COLO668 (cell line): ENCODE measurements at regions not wholly inside any gene's neighbourhood (a gene's known extent, or its start where the extent isn't known, plus 50 kb on each side); places are given as distances from the start of the nearest gene placed in this dataset.
A peak's percentile ranks its signal among the peaks of the same experiment; 100 is the strongest.
"Not testable (repeated sequence)": the region's sequence is repeated elsewhere in the genome, so short reads cannot be mapped to it uniquely, and the experiment has no call there.

Source experiments
- DNase-seq: peaks from one replicate; lab custom pipeline; 2025; ENCODE audit not compliant: unreplicated experiment; lab: John Stamatoyannopoulos, UW

DNA sequence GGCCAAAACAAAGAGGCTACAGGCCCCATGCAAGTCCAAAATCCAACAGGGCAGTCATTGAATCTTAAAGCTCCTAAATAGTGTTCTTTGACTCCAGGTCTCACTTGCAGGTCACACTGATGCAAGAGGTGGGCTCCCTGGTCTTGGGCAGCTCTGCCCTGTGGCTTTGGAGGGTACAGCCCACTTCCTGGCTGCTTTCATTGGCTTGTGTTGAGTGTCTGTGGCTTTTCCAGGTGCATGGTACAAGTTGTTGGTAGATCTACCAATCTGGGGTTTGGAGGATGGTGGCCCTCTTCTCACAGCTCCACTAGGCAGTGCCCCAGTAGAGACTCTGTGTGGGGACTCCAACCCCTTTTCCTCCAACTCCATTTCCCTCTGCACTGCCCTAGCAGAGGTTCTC, 115.8 kb upstream of the ALKAL2 start:
- DNase-seq: no peak

DNA sequence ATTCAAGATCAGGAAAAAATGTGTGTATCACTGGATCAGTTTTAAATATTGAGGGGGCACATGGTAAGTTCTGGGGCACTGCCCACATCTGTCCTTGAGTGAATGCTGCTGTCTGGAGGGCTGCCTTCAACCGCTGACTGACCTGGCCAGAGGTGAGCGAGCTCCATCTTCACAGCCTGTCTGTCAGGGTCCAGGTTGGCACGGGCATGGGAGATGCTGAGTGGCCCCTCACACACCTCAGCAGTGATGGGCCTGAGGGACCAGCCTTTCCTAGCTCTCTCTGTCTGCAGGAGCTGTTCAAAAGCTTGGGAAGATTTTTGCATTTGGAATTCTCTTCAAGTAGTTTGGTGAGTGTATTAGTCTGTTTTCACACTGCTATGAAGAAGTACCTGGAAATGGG, 114.8 kb upstream of the ALKAL2 start:
- no peak for DNase-seq

DNA sequence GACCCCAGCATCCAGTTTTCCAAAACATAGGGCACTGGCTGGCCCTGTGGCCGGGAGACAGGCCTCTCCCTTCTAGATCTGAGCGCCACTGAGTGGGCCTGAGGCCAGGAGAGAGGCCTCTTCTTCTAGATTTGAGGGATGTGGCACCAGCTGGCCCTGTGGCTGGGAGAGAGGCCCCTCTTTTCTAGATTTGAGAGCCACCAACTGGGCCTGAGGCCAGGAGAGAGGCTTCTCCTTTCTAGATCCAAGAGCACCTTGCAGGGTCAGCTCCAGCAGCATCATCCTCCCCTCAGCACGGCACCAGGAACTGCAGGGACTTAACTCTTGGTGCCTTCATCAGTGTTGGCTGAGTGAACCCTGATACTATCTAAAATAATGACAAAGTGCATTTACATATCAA, 114.3 kb upstream of the ALKAL2 start:
- no peak for DNase-seq

DNA sequence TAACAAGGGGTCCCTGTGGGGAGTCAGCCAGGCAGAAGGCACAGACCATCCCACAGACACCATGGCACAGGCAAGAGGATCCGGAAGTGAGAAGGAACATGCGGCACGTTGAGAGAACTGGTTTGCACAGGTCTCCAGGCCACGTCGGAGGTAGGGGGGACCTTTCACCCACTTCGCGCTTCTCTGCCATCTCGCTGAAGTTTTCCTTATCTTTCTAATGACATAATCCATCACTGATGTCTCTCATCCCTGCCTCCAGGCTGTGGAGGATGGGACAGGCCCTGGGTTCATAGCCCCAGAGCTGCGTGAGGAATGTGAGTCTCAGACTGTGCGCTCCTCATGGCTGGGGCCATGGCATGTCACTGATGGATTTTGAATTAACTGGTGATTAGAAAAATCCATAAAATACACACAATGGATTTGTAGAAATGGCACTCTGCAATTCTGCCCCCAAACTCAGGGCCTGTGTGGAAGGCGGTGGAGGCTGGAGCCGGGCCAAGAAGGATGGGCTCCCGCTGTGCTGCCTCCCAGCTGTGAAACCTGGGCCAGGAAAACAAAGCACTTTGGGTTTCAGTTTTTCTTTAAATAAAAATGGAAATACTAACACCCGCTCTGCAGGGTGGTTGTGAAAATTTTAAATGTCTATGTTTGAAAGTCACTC, 113.3 kb upstream of the ALKAL2 start:
- DNase-seq: no peak

DNA sequence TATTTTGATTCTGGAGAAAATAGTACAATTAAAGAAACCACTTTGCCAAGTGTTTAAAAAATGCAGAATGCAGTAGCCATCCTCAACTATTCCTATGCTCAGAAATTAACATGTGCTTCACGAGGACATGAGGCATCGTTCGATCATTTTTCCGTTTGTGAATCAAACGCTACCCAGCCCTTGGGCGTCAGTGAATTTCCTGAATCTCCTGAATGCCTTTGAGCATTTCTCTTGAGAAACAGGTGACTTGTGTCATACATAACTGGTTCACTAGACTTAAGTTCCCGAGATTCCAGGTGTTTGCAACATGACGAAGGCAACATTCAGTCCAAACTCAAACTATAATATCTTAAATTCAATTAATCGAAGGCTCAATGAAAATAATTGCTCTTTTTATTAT, 110.0 kb upstream of the ALKAL2 start:
- no peak for DNase-seq

DNA sequence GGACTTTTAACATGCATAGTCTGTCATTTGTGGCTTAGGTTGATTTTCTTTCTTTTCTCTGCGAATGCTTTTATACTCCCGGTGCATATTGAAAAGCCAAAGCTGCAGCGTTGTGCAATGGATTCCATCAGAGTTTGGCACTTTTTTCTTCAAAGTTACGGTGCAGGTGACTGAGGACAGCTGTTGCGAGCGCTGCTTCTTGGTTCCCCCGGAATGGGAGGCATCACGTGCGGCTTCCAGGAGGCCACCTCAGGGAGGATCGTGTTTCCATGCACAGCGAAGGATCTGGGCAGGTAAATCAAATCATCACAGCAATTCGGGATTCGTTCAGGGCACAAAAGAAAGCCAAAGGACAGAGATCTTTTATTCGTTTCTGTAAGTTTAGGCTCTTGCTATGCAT, 109.6 kb upstream of the ALKAL2 start:
- no peak for DNase-seq

DNA sequence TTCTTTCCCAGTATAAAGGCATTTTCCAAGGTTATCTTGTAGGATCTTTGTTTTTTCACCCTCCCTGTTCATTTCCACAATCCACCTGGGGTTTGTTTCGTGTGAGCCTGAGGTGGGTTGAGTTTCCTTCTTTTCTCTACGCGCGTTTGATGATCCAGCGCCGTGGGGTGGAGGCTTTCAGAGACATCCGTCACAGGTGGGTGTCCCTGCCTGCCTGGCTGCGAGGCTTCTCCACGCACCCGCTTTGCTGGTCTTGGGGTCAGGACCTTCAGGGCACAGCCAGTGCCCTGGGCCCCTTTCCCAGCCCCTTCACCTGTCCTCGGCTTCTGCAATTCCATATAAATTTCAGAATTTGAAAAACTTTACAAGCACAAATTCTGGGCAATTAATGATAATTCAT, 109.0 kb upstream of the ALKAL2 start:
- no peak for DNase-seq

DNA sequence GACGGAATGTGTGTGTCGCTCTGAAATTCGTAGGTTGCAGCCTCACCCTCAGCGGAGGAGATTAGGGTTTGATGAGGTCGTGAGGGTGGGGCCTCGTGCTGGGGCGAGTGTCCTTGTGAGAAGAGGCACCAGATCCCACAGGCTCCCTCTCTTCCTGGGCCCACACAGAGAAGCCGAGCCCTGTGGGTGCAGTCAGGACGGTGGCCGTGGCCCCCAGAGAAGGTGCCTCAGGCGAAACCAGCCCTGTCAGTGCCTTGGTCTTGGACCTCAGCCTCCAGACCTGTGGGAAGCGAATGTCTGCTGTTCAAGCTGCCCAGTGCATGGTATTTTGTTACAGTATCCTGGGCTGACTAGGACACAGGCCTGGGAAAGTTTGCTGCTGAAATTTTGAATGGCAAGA, 108.0 kb upstream of the ALKAL2 start:
- no peak for DNase-seq

DNA sequence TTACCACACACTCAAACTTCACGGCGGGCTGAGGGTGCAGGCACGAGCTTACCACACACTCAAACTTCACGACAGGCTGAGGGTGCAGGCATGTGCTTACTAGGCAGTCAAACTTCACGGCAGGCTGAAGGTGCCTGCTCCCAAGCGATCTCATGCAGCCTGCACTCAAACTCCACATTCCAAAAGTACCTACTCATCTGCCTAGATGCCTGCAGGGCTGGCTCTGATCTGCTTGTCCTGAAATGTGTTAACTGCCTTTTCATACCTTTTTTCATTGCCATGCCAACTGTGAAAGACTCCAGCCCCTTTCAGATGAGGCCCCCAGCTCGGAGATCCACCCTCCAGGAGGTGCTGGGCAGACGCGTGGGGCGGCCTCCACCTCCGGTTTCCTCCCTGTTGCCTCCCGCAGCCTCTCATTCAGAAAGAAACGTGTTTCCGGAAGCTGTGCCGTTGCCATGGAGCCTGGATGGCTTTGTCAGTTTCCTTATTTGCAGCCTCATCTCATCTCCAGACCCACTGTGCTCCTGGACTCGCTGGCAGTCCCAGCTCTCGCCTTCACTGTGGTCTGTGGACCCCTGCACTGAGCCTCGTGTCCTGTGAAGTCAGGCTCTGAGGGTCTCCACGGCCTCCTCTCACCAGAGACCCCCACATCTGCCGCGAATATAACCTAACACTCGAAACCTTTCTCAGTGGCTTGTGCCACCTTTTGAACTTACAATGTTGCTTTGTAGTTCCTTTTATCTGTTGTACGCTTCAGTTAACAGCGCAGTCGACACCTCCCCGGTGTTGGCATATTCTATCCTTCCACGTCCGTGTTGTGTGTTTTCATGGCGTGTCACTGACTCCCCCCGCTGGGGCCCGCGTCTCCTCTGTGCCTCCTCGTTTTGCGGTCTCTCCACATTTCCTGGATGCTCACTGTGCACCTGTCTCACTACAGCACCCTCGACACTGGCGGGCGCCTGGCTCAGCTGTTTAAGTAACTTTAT, 106.1 kb upstream of the ALKAL2 start:
- peak; percentile 39 for DNase-seq

DNA sequence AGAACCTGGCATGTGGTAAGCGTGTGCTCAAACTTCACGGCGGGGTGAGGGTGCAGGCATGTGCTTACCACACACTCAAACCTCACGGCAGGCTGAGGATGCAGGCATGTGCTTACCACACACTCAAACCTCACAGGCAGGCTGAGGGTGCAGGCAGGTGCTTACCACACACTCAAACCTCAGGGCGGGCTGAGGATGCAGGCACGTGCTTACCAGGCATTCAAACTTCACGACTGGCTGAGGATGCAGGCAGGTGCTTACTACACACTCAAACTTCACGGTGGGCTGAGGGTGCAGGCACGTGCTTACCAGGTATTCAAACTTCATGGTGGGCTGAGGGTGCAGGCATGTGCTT, 105.0 kb upstream of the ALKAL2 start:
- no peak for DNase-seq

DNA sequence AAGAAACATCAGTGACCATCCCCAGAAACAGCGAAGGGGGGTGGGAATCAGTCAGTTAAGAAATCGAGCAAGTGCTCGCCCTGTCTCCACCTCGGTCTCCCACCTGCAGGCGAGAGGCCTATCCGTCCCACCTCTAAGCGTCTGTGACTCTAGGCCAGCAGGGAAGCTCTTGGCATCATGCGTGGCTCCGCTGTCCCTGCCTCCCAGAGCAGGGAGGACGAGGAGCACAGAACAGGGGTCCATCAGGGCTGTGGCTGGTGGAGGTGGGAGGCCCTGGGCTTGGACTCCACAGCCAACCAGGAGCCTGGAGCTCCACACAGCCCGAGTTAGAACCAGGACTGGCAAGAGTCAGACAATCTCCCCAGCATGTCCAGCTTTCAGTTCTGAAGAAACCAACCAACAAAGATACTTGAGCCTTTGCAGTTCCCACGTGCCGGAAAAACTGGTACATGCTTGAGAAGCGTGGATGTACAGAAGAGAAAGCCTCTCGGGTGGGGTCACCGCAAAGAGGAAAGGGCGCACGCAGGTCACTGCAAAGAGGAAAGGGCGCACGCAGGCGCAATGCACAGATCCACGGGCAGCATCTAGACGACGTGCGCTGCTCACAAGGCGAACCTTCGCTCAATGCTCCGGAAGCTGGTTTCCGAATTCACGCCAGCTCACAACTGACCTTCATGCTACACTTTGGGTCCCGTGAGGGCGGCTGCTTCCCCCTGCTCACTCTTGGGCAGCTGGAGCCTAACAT, 104.5 kb upstream of the ALKAL2 start:
- DNase-seq: no peak

DNA sequence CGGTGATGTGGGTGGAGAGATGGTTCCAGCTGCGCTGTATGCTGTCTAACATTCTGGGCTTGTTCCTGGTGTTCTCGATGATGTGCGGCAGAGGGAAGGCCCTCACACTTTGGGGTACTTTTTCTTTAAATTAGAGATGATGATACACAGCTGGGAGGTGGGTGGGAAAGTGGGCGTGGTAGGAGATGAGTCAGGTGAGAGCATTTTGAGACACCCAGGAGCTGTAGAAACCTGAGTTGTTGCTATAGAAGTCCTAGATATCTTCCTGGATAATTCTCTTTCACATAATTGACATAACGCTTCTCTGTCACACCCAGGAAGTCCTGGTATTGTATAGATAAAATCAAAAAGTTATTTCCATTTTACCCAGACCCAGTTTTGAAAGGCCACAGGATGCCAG, 103.8 kb upstream of the ALKAL2 start:
- DNase-seq: no peak

DNA sequence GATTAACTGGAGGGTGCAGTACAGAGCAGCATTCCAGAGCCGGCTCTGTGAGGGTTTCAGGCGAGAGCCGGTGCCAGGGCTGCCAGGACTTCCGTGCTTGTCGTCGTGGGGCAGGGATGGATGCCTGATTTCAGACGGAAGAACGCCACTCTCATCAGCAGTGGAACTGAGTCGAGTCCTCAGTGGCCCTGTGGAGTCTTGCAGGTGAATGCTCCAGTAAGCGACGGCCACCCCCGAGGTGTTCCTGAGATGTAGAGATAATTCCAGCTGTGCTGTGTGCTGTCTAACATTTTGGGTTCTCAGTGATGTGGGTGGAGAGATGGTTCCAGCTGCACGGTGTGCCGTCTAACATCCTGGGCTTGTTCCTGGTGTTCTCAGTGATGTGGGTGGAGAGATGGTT, 103.1 kb upstream of the ALKAL2 start:
- DNase-seq: no peak

DNA sequence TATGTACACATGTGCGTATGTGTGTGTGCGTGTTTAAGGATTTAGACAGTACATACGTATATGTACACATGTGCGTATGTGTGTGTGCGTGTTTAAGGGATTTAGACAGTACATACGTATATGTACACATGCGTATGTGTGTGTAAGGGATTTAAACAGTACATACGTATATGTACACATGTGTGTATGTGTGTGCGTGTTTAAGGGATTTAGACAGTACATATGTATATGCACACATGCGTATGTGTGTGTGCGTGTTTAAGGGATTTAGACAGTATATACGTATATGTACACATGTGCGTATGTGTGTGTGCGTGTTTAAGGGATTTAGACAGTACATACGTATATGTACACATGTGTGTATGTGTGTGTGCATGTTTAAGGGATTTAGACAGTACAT, 102.1 kb upstream of the ALKAL2 start:
- DNase-seq: not testable (repeated sequence)

DNA sequence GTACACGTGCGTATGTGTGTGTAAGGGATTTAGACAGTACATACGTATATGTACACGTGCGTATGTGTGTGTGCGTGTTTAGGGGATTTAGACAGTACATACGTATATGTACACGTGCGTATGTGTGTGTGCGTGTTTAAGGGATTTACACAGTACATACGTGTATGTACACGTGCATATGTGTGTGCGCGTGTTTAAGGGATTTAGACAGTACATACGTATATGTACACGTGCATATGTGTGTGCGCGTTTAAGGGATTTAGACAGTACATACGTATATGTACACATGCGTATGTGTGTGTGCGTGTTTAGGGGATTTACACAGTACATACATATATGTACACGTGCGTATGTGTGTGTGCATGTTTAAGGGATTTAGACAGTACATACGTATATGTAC, 100.9 kb upstream of the ALKAL2 start:
- DNase-seq: not testable (repeated sequence)

DNA sequence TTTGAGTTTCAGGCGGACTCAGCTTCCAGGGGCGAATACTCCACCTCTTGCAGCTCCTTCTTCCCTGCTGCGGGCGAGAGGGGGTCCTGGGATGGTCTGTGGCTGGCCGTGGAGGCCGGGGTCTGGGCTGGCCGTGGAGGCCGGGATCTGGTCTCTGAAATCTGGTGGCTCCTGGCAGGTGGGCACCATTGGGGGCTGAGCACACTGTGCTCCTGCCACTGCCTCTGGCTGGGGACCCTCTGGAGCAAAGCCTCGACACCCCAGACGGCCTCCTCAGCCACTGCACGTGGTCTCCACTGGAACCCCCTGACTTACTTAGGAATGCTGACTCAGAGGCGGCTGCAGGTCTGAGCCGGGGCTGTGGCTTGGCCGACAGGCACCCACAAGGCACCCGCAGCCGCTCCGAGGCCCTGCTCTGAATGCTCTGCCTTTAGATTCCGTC, 100.1 kb upstream of the ALKAL2 start:
- no peak for DNase-seq

DNA sequence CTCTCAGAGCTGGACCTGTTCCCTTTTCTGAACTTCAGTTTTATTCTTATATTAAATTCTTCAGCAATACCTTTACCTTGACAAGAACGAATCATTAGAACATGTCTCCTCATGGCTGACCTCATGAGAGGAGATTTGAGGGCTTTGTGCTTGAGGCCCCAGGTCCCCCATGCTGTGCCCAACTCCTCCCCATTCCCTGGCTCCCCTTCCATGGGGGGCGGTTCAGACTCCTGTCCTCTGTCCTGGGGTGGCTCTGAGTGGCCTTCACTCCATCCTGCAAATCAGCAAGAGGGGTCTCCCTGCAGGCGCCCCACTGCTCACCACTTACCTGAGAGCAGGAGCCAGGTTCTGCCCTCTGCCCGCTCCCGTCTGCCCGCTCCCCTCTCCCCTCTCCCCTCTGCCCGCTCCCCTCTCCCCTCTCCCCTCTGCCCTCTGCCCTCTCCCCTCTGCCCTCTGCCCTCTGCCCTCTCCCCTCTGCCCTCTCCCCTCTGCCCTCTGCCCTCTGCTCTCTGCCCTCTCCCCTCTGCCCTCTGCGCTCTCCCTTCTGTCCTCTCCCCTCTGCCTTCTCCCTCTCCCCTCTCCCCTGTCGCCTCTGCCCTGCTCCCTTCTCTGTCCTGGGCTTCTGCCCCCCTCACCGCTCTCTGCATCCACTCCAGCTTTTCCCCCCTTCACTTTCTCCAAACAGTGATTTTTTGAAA, 98.7 kb upstream of the ALKAL2 start:
- no peak for DNase-seq

DNA sequence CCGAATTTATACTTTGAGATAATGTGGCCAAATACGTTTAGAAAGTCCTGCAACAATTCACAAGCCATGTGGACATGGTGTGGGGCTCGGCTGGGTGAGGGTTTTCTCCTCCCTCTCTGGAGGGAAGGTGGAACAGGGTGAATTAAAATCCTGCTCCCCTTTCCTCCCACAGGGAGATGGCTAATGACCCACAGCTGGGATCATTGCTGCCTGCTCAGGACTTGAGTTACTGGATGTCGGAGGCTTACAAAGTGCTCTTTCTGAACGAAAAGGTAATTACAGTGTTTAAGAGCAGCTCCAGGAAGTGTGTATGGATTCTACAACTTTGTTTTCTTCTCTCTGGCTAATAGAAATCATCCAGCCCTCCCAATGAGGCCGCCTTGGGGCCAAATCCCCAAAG, 97.9 kb upstream of the ALKAL2 start:
- no peak for DNase-seq

DNA sequence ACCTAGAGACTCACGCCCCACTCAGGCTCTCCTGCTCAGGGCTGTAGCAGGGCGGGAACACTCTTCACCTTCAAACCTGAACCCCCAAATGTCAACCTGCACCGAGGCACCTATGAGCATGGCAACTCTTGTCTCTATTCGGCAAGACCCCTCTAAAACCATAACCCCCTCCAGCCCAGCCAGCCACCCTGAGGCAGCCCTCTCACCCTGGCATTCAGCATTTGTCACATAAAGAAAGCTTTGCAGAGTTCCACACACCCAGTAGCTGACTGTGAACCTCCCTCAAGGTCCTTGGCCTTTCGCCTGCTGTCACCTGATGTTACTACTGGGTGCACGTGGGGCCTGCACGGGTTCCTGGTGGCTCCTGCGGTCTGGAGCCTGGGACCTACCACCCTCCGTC, 97.2 kb upstream of the ALKAL2 start:
- no peak for DNase-seq

DNA sequence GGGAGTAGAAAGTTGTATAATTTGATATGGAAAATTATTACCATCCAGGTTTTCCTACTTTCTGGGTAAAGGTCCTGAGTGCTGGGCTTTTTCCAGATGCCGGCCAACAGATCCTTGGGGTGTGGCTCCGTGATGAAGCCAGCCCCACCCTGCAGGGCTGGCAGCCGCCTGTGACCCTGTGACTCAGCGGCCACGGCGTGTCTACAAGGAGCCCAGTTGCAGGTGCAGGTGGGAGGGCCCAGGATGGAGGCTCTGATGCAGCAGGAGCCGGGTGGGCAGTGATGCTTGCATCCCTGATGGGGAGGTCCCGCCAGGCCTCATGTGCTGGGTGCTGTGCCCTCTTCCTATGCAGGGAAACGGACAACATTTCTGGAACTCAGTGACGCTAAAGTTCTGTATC, 96.0 kb upstream of the ALKAL2 start:
- no peak for DNase-seq

DNA sequence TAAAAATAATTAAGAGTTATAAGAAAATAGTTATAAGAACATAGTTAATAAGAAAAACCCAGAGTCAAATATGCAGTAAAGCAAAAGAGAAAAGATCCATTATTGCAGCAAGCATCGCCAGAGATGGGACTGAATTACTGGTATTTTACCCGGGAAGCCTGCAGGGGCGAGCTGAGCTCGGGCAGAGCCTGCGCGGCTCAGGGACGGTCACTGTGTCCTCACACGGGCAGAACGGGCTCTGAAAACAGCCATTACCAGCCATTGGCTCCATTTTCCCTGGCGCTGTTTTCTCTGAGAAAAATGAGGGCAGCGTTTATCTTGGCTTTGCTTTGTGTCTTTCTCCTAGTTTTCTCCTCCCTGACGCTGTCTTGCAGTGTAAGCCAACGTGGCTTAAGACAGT, 95.3 kb upstream of the ALKAL2 start:
- no peak for DNase-seq
